Tongue (tissue), 1 donor: ENCODE measurements at regions not wholly inside any gene's neighbourhood (a gene's known extent, or its start where the extent isn't known, plus 50 kb on each side); places are given as distances from the start of the nearest gene placed in this dataset.

Experiments
- DNase-seq: peaks from one replicate; pipeline ENCODE4 v3.0.0-alpha.2; 2015

DNA sequence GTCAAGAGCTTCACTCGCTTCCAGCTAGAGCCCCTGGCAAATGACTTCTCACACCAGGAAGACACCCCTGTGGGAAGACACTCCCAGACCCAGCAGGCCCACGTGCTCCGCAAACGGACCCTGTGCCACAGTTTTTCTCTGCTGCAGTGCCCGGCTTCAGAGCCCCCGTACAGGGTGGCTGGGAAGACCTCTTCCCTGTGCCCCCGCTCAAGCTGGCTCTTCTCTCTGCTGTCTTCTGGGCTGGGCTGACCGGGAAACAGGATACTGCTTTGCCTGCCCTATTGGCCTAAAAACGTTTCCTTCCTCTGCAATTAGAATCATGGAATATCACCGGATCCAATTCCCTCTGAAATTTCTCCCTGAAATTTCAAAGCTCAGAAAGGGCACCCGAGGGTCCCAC lies 63.7 kb upstream of the CRHR1 start:
- DNase-seq, result no peak

GRCh38 chr17:45722161-45722560 lies 62.0 kb upstream of the CRHR1 start:
- peak; percentile 38 for DNase-seq

GRCh38 chr17:45729294-45729907 lies 54.7 kb upstream of the CRHR1 start:
- DNase-seq, result peak; percentile 81

GRCh38 chr17:45730192-45730591 lies 53.9 kb upstream of the CRHR1 start:
- no peak for DNase-seq

DNA sequence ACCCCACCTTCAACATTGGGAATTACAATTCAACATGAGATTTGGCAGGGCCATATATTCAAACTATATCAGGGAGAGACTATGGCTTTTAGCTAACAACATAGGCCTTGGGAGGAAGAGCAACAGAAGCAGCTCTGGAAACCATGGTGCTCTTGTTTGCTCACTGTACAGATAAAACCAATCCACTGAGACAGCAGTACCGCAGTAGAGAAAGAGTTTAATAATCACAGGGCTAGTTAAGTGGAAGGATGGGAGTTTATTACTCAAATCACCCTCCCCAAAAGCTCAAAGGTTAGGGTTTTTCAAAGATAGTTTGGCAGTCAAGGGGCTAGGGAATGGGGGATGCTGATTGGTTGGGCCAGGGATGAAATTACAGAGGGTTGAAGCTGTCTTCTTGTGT lies 52.7 kb upstream of the CRHR1 start:
- no peak for DNase-seq

DNA sequence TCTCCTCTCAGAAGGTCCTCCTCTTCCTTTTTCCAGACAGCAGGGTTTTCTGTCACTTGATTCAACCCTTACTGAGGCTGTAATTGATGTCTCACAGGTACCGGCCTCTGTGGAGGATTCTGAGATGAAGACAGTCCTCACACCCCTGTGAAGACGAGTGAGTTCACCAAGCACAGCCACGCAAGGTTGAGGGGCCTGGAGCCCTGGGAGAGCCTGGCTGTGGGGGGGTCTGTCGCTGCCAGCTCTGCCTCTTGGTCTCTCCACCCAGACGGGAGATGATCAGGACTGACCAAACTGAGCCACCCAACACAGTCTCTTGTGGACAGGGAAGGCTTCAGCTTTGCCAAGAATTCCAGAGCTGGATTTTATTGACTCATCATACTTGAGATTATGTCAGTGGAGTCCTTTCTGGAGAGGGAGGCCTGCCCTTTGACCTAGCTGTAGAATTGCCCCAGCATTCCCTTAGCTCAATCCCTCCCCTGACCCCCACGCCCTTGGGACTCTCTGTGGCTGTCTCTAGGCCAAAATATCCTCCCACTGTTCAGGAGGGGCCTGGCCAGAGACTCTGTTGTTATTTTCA lies 51.1 kb upstream of the CRHR1 start:
- no peak for DNase-seq

GRCh38 chr17:45733781-45734180 lies 50.3 kb upstream of the CRHR1 start:
- no peak for DNase-seq
